ENCODE measurements at regions not wholly inside any gene's neighbourhood (a gene's known extent, or its start where the extent isn't known, plus 50 kb on each side); places are given as distances from the start of the nearest gene placed in this dataset.

DNA sequence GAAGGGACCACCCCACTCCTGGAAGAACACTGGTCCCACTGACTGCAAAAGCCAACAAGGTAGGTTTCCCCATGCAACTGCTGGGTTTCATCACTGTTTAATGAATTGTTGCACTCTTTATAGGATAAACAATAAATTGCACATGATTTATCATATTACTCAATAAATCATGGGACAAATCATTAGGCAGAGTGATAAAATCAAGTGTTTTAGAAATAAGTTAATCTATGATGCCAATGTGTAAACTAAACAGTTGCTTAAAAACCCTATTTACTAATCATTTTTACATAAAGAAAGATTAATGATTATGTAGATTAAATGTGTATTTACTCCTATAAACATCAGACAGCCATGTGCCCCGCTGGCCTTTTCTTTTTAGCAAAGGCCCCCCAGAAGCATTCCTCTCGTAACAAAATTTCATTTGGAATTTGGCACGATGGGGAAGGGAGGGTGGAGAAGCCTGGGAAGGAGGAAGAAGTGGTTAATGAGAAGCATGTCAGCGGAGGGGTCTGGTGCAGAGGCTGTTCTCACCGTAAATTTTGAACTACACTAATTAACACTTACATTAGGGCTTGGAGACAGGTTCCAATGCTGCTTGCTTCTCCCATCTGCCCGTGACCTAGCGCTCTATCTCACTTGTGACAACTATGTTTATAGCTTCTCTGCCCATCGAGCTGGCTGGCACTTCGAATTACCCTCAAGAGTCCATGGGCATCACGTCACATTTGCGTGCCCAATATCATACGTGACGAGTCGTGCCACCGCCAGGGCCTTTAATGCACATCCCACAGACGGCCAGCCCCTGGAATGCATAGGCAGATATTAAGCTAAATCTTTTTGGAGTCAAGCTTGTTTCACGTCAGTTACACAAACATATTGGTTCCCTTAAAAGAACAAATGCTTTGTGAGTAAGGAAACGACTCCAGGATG, 357.7 kb upstream of the TSHZ3 start:
- no peak for DNase-seq (ENCODE audit: low read depth in 2 of 2)

DNA sequence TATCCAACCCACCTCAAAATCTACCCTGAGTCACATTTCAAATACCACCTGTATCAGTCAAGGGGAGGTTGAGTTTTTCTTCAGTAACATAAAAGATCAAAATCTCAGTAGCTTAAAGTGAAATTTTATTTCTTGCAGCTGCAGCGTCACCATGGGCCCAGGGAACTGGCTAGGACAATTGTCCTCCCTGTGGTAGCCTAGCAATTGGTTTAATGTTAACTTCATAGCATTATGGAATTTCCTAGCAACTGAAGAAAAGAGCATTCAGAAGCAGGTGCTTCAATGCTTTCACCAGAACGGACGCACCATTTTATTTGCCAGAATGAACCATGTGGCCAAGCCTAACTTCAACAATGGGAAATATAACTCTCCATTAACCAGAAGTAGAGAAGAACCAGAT, 359.3 kb upstream of the TSHZ3 start:
- no peak for DNase-seq (ENCODE audit: low read depth in 2 of 2)

DNA sequence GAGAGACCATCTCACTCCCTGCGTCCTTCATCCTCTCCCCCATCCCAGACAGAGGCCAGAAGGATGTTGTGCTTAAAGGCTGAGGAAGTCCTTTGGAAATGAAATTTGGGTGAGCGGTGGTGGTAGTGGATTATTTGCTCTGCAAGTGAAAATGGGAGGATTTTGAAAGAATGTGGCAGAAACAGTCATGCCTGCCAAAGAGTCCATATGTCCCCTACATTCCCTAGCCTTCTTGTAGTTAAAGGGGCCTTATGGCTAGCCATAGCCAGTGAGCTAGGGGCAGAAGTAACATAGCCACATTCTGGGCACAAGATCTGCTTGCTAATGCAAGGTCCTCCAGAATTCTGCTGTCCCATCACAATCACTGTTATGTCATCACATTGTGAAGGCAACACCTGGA, 360.2 kb upstream of the TSHZ3 start:
- no peak for DNase-seq (ENCODE audit: low read depth in 2 of 2)

DNA sequence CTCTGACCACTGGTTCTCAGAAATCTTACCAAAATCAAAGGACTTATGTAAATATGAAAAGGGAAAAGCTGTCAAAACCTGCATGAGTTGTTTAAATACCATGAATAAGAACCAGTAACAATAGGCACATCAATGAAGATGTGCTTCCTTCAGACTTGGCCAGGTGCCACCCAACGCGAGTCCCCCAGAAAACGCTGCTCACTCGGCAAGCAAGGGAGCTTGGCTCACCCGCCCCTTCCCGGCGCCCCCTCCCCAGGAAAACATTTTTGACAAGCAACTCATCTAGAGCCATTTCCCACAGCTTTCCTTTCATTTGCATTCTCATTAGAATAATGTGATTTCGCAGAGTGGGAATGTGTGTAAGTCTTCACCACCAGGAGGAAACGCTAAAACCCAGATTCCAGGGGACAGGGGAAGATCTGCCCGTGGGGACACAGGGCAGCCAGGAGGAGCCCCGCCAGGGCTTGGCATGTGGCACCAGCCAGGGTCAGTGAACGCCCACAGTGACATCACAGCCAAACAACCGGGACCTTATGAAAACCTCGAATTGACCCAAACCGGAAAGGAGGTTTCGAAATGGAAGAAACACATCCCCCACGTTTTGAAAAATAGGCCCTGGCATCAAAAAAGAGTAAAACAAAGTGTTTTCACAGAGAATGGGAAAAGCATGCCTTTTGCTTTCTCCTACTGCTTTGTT, 366.2 kb upstream of the TSHZ3 start:
- DNase-seq (ENCODE audit: low read depth in 2 of 2), result no peak

DNA sequence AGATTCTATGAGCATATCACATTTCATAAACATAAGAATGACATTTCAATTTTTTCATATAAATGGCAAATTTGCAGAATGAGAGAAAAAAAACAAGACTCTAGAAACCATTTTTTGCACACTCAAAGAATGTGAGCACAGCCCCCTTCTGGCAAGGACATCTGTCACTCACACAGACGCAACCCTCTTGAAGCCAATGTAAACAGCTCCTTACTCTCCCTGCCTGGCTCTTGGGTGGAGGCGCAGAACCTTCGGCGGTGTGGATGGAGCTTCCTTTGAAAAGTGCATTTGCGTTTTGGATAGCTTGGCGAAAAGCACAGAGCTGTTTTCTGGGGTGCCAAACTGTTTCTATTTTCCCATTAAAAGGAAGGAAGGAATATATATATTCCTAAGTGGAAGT, 367.6 kb upstream of the TSHZ3 start:
- no peak for DNase-seq (ENCODE audit: low read depth in 2 of 2)

DNA sequence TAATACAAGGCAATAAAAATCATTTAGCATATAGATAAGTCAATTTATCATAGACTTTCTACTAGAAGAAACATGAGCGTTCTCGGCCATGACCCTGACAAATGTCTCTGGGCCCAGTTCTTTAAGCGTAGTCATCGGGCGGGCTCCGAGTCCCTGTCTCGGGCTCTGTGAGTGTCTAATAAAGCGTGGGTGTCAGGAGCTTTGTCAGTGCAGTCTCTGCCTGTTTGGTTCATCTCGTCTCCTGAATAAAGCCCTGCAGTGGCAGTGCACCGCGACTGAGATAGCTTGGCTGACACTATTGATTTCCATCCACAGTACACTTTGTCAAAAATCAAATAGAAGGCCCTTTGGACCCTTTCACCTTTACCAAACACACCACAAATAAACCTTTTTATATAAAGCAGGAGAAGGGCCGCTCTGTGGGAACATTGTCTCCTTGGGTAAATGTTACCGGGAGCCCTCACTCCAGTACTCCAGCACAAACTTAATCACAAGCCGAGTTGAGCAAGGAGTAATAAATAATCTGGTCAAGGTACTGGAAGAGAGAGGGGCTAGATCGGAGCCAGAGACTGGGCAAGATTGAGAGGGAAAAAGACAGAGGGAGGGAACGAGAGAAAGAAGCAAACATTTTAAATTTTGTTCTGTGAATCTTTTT, 368.2 kb upstream of the TSHZ3 start:
- DNase-seq (ENCODE audit: low read depth in 2 of 2), result no peak

DNA sequence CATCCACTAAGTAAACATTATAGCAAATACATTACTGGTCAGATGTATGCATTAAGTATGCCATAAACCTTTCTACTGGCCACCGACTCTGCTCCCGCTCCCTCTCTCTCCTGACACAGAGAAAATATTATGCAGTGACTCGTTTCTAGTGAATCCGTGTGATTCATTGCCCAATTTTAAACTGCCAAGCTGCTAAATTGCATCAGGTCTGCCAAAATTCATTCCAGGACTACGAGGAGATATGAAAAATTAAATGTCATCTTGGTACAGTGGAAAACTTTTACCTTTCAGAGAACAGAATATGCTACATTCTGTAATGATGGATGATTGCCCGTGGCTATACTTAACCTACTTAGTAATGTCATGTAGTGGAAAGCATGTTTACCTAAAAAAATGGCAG, 368.8 kb upstream of the TSHZ3 start:
- DNase-seq (ENCODE audit: low read depth in 2 of 2), result no peak

DNA sequence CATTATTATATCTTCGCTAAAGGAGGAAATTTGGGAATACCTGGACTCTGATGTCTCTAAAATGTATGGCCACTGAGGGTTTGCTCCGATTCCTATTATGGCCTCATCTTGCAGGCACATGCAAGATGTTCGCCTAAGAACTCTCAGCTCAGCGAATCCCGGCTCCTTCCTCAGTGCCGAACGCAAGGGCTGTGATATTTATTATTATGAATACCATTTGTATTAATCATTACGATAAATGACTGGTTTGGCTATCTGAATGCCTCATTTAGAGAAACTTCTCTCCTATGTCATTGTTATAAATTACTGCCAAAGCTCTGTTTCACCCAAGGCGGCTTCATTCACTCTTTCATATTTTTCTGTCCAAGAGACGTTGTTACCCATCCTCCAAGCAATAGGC, 369.7 kb upstream of the TSHZ3 start:
- DNase-seq (ENCODE audit: low read depth in 2 of 2), result no peak

DNA sequence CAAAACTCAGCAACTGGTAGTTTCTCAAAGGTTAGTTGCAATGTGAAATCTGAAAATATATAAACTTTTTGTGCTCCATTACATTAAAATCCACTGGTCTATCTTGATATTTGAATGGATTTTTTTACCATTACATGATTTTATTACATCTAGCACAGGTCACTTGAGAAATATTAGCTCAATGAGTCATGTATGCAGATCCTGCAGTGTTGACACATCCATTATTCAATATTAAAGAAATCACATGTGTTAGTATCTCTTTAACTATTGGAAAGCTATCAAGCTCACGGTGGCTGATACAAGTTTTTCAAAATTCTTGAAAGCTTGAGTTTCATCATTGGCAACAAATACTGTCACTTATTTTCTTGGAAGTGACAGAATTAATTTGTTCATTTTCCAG, 373.9 kb upstream of the TSHZ3 start:
- DNase-seq (ENCODE audit: low read depth in 2 of 2), result no peak

DNA sequence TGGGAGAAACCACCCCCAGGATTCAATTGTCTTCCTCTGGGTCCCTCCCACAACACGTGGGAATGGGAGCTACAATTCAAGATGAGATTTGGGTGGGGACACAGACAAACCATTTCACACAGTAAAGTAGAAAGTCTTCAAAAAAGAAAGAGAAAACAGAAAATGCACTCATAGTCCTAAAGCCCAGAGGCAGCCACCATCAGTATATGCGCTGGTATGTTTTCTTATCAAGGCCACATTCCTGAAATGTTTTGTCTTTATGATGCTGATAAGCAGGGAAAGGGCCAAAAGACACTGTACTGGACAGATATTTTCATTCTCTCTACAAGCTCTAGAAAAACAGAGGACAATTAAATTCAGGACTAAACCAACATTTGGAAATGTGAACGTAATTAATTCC, 375.8 kb upstream of the TSHZ3 start:
- no peak for DNase-seq (ENCODE audit: low read depth in 2 of 2)

DNA sequence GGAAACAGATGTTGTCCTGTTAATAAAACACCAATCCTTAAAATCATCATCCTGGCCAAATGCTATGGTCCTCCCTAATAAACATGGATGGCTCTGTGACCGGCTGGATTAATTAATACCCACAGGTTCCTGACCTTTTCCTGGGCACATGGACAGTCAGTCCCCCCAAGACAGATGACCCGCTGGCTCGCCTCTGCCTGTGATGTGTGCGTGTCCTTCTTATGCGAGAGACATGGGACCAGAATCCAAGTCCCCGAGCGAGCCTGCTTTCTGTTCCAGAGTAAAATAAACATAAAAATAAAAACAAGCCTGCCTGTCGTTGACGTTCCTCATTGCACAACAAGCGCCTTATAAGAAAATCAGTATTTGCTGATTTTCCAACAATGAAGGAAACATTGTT, 378.3 kb upstream of the TSHZ3 start:
- no peak for DNase-seq (ENCODE audit: low read depth in 2 of 2)

DNA sequence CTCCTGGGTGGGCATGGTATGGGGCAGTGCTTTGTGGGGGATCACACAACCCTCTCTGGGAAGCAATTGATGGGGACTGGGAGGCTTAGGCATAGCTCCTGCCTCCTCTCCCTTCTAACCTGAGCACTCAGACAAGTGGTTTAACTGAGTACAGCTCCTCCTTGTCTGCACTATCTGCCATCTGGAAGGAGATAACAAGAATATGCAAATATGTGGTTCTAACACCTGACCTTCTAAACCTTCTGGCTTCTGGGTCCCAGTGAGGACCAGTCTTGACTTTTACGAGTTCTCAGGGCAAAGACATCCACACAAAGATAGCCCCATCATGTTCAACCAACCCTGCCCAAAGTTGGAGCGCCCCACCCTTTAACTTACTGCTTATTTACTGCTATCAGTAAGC, 381.0 kb upstream of the TSHZ3 start:
- no peak for DNase-seq (ENCODE audit: low read depth in 2 of 2)

DNA sequence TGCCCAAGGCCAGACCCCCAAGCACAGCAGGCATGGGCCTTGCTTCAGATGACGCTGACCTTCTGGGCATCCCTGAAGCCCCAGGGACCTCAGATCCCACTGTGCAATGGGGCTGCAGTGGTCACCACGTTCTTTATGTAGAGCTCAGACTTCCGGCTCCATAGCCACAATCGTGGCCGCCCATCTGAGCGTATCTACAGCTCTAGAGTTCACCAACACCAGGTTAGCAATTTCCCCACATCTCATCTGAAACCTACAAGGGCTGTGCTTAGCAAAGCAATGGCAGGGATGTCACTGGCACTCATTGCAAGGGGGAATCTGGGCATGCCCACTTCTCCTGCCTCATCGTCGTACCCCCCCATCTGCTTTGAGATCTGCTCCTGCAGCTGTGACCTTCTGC, 384.4 kb upstream of the TSHZ3 start:
- no peak for DNase-seq (ENCODE audit: low read depth in 2 of 2)

DNA sequence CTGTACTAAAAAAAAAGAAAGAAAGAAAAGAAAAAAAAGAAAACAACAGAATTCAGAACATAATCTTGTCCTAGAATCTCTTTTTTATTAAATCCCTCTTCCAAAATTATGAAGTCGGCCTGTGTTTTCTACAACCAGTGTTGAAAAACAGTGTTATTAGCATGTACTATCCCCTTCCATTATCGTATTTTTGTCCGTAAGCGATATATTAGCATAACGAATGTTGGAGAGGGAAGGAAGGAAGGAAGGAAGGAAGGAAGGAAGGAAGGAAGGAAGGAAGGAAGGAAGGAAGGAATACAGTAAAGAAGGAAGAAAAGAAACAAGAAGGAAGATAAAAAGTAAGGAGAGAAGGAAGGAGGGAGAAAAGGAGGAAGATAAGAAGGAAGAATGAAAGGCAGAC, 393.0 kb upstream of the TSHZ3 start:
- no peak for DNase-seq (ENCODE audit: low read depth in 2 of 2)

DNA sequence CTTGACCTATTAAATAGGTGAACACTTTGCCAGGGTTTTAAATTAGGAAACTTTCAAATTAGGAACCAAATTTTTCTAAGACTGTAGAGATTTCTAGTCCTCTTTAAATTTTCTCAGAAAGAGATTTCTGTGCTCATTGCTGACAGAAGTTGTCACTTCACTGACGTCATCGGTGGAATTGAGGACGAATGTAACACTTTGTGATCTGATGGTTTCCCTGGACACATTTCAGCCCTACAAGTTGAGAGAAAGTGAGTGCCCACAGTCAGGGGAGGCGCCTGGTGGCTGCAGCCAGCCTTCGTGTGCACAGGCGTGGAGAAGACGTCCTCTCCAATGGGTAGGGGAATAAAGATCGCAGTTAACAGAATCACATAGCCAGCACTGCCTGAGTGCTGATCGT, 396.5 kb upstream of the TSHZ3 start:
- DNase-seq (ENCODE audit: low read depth in 2 of 2), result no peak

DNA sequence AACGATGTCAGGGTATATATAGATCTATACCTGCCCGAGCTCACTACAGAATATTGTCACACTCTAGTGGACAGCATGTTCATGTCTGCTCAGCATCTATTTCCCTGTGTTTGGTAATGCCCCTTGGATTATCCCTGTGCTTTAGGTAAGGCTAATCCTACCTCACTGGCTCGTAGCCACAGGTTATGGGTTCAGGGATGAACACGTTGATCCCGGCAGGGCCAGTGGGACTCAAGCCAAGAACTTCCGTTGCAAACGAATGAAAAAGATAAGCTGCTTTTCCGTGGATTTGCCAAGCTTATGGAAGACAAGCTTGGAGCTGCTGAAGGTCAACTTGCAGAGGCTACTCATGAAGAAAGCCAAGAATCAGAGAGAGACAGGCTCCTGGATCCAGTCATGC, 400.0 kb upstream of the TSHZ3 start:
- no peak for DNase-seq (ENCODE audit: low read depth in 2 of 2)

DNA sequence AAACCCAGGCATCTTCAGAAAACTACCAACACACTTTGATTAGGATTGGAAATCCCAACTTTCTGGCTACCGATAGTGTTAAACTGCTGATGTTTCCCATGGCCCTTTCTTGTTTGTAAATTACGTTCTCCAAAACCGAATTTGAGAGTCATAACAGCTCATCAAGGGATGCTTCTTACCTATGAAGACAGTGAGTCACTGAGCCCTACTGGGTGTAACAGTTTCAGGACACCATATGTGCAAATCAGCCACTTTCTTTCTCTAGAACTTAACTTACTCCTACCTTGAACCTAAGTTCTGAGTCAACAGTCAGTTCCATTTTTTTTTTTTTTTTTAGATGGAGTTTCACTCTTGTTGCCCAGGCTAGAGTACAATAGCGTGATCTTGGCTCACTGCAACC, 410.1 kb upstream of the TSHZ3 start:
- no peak for DNase-seq (ENCODE audit: low read depth in 2 of 2)

DNA sequence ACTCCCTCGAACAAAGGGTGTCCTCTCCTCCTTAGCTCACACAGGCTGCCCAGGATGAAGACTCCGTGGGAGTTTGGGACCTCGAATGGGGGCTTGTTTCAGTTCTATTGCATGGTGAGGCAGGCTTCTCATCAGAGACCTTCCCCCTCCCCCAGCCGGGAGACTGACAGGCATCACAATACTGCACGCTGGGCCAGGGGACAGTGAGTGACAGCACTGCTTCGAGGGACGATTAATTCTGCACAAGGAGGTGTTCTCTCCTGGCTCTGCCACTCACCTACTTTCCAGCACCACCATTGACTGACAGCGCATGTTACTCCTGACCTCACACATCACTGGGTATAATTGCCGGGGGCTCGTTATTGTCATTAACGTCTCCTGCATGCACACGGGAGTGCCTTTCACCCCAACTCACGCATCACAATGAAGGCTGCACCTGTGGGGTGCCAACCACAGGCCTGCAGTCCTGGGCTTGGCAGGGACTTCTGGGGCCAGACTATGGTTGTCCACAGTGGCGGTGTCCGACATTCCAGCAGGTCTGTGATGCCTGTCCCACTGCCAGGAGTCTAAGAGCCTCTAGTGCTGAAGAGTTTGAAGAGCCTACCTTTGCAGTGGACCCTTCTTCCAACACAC, 412.2 kb upstream of the TSHZ3 start:
- no peak for DNase-seq (ENCODE audit: low read depth in 2 of 2)

DNA sequence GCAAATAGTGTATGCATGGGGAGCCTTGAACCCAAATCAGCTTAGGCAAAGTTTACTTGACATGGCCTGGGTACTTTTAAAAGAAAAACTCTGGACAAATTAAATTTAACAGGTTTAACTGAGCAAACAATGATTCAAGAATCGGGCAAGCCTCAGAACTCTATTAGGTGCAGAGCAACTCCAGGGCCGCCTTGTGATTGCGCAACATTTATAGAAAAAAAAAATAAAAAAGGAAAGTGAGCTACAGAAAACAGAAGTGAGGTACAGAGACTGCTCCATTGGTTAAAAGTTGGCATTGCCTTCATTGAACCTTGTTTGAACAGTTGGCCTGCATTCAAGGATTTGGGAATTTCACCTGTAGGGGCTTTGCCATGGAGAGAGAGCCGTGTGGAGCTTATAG, 421.0 kb upstream of the TSHZ3 start:
- DNase-seq (ENCODE audit: low read depth in 2 of 2), result no peak

DNA sequence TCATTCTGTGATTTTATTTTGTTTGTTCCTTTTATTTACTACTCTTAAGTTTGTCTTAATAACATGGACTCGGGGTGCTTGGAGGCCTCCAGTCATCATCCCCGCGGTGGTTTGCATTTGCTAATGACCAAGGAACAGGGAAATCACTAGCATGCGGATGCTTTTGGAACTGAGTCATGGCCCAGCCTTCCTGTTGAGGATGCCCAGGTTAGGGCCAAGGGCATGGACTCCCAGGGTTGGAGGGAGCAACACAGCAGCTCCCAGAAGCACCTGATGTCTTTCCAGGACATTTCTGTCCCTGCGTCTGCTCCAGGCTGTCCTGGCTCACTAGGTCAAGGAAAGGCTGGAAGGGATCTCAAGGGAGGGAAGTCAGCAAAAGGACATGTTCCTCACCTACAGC, 423.7 kb upstream of the TSHZ3 start:
- no peak for DNase-seq (ENCODE audit: low read depth in 2 of 2)

DNA sequence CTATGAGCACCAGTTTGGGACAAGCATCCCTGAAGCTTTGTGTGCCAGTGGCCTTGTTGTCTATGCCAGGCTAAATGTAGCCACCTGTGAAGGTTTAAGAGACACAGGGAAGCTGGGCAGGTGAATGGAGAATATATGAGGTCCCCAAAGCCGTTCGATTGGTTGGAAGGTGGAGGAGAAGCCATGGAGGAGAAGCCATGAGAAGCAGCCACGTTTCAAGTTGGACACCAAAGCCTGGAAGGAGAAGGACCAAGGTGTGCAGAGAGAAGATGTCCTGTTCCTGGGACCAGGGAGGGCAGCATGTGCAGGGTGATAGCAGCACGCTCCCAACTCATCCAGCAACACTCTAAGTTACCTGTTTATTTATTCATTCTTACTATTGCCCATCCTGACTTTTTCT, 432.3 kb upstream of the TSHZ3 start:
- DNase-seq (ENCODE audit: low read depth in 2 of 2), result no peak

DNA sequence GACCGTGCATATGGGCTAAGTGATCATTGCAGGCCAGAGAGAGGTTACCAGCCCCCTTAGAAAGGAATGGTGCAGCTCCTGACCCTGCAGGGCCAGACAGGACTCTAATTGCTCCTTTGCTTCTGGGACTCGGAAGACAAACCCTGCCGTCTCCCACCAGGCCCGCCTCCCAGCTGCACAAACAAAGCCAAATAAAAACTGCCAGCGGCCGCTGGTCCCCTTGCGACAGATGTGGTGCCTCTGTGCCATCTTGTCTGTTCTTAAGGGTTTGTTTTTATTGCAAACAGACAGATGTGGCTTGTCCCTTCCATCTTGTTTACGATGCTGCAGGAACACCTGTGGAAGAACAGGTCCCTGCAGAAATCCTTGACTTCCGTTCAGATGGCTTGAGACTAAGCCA, 434.4 kb upstream of the TSHZ3 start:
- no peak for DNase-seq (ENCODE audit: low read depth in 2 of 2)

Measured in activated CD8-positive, alpha-beta memory T cell treated with anti-CD3 and anti-CD28 coated beads for 4 hours (primary cell).